Ascending aorta (tissue), 2 donors: ENCODE measurements at regions not wholly inside any gene's neighbourhood (a gene's known extent, or its start where the extent isn't known, plus 50 kb on each side); places are given as distances from the start of the nearest gene placed in this dataset.

Experiments
- DNase-seq, 2 donors: peaks; one replicate each; pipeline ENCODE4 v3.0.0-alpha.2; 2019; ENCODE audit warnings: low spot score in 2 of 2
- H3K27ac ChIP-seq, 2 donors: fragments of 200-600 bp; sonication (generic); one replicate each; pipeline ENCODE4 v1.5.1; 2016 to 2017; ENCODE audit warnings: mild to moderate bottlenecking in 1 of 2
- H3K27me3 ChIP-seq: fragments of 200-600 bp; sonication (generic); one replicate; pipeline ENCODE4 v1.5.1; 2017
- H3K36me3 ChIP-seq, 2 donors: fragments of 200-600 bp; sonication (generic); one replicate each; pipeline ENCODE4 v1.5.1; 2016
- H3K4me1 ChIP-seq, 2 donors: fragments of 200-600 bp; sonication (generic); one replicate each; pipeline ENCODE4 v1.5.1; 2016 to 2017; ENCODE audit warnings: mild to moderate bottlenecking in 1 of 2
- H3K4me3 ChIP-seq, 2 donors: fragments of 200-600 bp; sonication (generic); one replicate each; pipeline ENCODE4 v1.5.1; 2016 to 2017; ENCODE audit warnings: mild to moderate bottlenecking in 1 of 2
- H3K9me3 ChIP-seq, 2 donors: fragments of 200-600 bp; sonication (generic); one replicate each; pipeline ENCODE4 v1.5.1; 2016
- intact Hi-C: fragments of 100-400 bp; cut with DNase I; formaldehyde crosslinking; loops from one replicate; pipeline ENCODE4 v1.15.1; 2023
- TF ChIP-seq, protein P1 (sequence below), 3 experiments: fragments of 200-600 bp in 2 of 3; fragments of 450-650 bp in 1 of 3; sonication (generic) in 2 of 3; IDR thresholded peaks; one replicate each; pipeline ENCODE4 v1.5.1; 2016 to 2019; ENCODE audit warnings: antibody characterized with exemption in 3 of 3, mild to moderate bottlenecking in 1 of 3, moderate library complexity in 1 of 3

DNA sequence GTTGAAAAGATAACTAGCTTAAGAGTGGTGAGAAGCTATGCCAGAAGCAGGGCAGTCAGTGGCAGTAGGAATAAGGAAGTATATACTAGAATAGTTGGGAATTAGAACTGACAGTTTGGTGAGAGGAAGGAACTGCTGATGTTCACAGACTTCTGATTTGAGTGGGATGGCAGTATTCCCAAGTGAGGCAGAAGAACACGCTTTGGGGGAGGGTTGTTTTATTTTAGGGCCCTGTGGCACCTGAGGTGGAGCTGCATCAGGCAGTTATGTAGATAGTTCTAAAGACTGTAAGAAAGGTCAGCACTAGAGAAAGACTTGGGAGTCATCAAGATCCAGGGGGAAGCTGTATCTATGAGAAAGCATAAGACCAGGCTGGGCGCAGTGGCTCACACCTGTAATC lies 66.3 kb upstream of the TNRC6B start:
- Histone ChIP-seq H3K27ac (no peak overlapping the region), H3K4me3 (no peak overlapping the region), H3K36me3 (no peaks in the 10 kb centered on the region), H3K27me3 (no peaks in the 10 kb centered on the region), H3K4me1 (peaks cover 5 to 14% of the 10 kb centered on the region in 2 donors), H3K9me3 (no peaks in the 10 kb centered on the region)
- TF ChIP-seq, protein P1, sequence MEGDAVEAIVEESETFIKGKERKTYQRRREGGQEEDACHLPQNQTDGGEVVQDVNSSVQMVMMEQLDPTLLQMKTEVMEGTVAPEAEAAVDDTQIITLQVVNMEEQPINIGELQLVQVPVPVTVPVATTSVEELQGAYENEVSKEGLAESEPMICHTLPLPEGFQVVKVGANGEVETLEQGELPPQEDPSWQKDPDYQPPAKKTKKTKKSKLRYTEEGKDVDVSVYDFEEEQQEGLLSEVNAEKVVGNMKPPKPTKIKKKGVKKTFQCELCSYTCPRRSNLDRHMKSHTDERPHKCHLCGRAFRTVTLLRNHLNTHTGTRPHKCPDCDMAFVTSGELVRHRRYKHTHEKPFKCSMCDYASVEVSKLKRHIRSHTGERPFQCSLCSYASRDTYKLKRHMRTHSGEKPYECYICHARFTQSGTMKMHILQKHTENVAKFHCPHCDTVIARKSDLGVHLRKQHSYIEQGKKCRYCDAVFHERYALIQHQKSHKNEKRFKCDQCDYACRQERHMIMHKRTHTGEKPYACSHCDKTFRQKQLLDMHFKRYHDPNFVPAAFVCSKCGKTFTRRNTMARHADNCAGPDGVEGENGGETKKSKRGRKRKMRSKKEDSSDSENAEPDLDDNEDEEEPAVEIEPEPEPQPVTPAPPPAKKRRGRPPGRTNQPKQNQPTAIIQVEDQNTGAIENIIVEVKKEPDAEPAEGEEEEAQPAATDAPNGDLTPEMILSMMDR (IDR thresholded peaks at IDR 0.05) = no peak
- intact Hi-C loops = no loop called here
- no peak for DNase-seq

DNA sequence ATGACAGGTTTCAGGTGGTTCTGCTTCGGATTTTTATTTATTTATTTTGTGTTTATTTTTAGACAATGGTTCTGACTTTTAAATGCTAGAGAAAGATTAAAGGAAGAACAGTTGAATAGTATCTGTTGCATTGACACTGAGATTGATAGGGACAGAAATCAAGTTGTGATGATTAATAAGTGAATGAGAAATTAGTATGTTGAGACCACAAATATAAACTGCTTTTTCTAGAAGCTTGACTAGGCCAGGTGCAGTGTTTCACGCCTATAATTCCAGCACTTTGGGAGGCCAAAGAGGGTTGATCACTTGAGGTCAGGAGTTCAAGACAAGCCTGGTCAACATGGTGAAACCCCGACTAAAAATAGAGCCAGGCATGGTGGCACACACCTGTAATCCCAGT lies 65.1 kb upstream of the TNRC6B start:
- H3K4me3 ChIP-seq = no peak overlapping the region
- H3K36me3 ChIP-seq = no peaks in the 10 kb centered on the region
- intact Hi-C loops = no loop called here
- no peak for DNase-seq
- no peaks in the 10 kb centered on the region for H3K27me3 ChIP-seq
- H3K4me1 ChIP-seq = peaks cover 3 to 14% of the 10 kb centered on the region in 2 donors
- TF ChIP-seq, protein P1 (IDR thresholded peaks at IDR 0.05) = no peak
- no peaks in the 10 kb centered on the region for H3K9me3 ChIP-seq
- H3K27ac ChIP-seq = no peak overlapping the region

DNA sequence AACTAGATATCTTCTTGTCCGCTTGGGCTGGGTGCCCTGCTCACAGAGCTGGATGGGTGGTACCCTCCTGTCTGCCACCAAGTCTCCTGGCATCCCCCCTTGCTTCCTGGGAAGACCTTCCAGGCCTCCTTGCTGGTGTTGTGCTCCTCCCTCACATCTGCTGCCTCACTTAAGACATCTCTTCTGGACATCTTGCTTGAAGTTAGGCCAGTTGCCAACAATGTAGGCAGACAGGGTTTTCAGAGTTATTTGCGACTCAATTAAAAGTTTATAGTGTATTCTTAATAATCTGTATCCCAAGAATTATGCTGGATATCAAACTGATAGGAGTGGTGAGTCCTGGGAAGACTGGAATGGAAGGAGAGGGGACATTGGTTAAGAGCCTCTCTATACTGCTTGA lies 64.0 kb upstream of the TNRC6B start:
- intact Hi-C loops = no loop called here
- no peaks in the 10 kb centered on the region for H3K36me3 ChIP-seq
- no peak overlapping the region for H3K4me3 ChIP-seq
- no peaks in the 10 kb centered on the region for H3K9me3 ChIP-seq
- H3K27ac ChIP-seq = no peak overlapping the region
- TF ChIP-seq, protein P1 (IDR thresholded peaks at IDR 0.05) = no peak
- no peaks in the 10 kb centered on the region for H3K27me3 ChIP-seq
- no peak for DNase-seq
- peaks cover 0 to 6% of the 10 kb centered on the region in 2 donors for H3K4me1 ChIP-seq

DNA sequence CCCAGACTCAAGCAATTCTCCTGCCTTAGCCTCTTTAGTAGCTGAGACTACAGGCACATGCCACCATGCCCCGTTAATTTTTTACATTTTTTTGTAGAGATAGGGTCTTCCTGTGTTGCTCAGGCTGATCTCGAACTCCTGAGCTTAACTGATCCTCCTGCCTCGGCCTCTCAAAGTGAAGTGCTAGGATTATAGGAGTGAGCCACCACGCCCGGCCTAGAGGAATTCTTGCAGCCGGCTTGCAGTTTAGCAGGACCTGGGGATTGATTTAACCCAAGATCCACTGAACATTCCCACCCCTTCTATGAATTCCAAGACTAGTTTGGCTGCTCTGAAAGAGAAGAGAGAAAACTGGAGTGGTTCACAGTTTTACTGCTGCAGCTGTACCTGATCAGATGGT lies 63.3 kb upstream of the TNRC6B start:
- Histone ChIP-seq H3K27ac (no peak overlapping the region), H3K9me3 (no peaks in the 10 kb centered on the region), H3K27me3 (no peaks in the 10 kb centered on the region), H3K36me3 (no peaks in the 10 kb centered on the region), H3K4me3 (no peak overlapping the region), H3K4me1 (peaks cover 0 to 6% of the 10 kb centered on the region in 2 donors)
- DNase-seq = no peak
- intact Hi-C loops = no loop called here
- TF ChIP-seq, protein P1 (IDR thresholded peaks at IDR 0.05) = no peak

DNA sequence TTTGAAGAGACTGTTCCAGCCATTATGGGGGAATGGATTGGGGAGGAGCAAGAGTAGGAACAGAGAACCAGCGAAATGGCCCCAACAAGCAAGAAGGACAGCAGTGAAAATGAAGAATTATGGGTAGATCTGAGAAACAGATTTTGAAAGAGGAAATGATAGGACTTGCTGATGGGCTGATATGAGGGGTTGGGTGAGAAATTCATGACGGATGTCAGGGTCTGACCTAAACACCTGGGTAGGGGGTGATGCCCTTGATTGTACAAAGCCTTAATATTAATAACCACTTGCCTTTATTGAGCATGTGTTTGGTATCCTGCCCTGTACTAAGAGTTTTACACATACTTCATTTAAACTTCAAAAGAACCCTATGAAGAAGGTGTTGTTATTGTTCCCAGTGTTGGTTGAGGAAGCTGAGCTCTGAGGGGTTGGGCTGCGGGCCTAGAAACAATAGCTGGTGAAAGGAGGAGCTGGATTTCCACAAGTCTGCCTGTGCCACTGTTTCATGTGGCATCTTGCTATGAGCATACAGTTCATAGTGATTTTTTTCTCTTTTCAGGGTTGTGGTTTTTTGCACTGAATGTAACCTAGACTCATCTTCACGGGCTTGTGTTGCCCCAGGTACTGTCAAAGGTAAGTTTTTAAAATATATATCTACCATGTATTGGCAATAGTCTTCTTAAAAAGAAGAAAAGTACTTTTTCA lies 61.1 kb upstream of the TNRC6B start:
- Histone ChIP-seq H3K4me3 (no peak overlapping the region), H3K27ac (no peak overlapping the region), H3K36me3 (peaks cover 5 to 6% of the 10 kb centered on the region in 2 donors), H3K27me3 (no peaks in the 10 kb centered on the region), H3K4me1 (no peaks in the 10 kb centered on the region), H3K9me3 (no peaks in the 10 kb centered on the region)
- DNase-seq = no peak
- intact Hi-C loops = no loop called here
- TF ChIP-seq, protein P1 (IDR thresholded peaks at IDR 0.05) = no peak

DNA sequence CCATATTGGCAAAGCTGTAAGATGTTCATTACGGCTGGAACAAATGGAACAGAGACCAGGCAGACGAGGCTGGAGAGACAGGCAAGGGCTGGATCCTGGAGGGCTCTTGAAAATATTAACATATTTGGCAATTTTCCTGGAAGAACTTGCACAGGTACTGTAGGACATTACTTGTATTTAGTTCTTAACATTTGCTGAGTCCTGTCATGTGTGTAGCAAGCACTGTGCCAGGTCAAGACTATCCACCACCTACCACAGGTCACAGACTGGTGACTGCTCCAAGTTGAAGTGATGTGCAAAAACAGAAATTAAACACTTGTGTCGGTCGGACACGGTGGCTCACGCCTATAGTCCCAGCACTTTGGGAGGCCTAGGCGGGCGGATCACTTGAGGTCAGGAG lies 58.7 kb upstream of the TNRC6B start:
- Histone ChIP-seq H3K9me3 (no peaks in the 10 kb centered on the region), H3K36me3 (peaks cover 5 to 8% of the 10 kb centered on the region in 2 donors), H3K4me1 (no peaks in the 10 kb centered on the region), H3K27ac (no peak overlapping the region), H3K27me3 (no peaks in the 10 kb centered on the region), H3K4me3 (no peak overlapping the region)
- no peak for DNase-seq
- intact Hi-C loops = no loop called here
- TF ChIP-seq, protein P1 (IDR thresholded peaks at IDR 0.05) = no peak
